Kidney (tissue), 13 donors: ENCODE measurements at regions not wholly inside any gene's neighbourhood (a gene's known extent, or its start where the extent isn't known, plus 50 kb on each side); places are given as distances from the start of the nearest gene placed in this dataset.

Experiments
- DNase-seq, 5 donors: peaks; one replicate each; pipeline ENCODE4 v3.0.0-alpha.2; 2013 to 2020
- FAIRE-seq: peaks from 2 replicates; lab custom pipeline; 2012; peaks lifted over from hg19 to GRCh38; lab: Jason Lieb, UNC
- H3K27ac ChIP-seq, 2 donors: one replicate each; pipeline ENCODE4 v1.7.0; 2013; ENCODE audit warnings: low read depth in 2 of 2, low read length in 2 of 2, inconsistent platforms in 1 of 2
- H3K27me3 ChIP-seq: one replicate; pipeline ENCODE4 v1.7.1; 2013; ENCODE audit warnings: low read length, inconsistent platforms; ENCODE audit not compliant: control insufficient read depth, insufficient read depth
- H3K36me3 ChIP-seq, 3 donors: one replicate each; pipeline versions ENCODE4 v1.7.0 to v1.7.1; 2013; ENCODE audit warnings: low read length in 3 of 3, control low read depth in 1 of 3, inconsistent platforms in 1 of 3; ENCODE audit not compliant: insufficient read depth in 3 of 3, control insufficient read depth in 2 of 3
- H3K4me1 ChIP-seq, 3 donors: one replicate each; pipeline versions ENCODE4 v1.7.0 to v1.7.1; 2013; ENCODE audit warnings: low read length in 3 of 3, inconsistent platforms in 1 of 3, low read depth in 1 of 3; ENCODE audit not compliant: control insufficient read depth in 2 of 3, insufficient read depth in 2 of 3
- H3K4me3 ChIP-seq, 3 donors: one replicate each; pipeline versions ENCODE4 v1.7.0 to v1.8.1; 2013; ENCODE audit warnings: low read length in 3 of 3, control low read depth in 1 of 3, inconsistent platforms in 1 of 3
- H3K9ac ChIP-seq, 3 donors: one replicate each; pipeline versions ENCODE4 v1.7.0 to v1.7.1; 2013; ENCODE audit warnings: low read length in 3 of 3, control low read depth in 1 of 3, inconsistent platforms in 1 of 3
- H3K9me3 ChIP-seq, 3 donors: one replicate each; pipeline versions ENCODE4 v1.7.0 to v1.7.1; 2013; ENCODE audit warnings: low read length in 3 of 3, control low read depth in 1 of 3, inconsistent platforms in 1 of 3; ENCODE audit not compliant: control insufficient read depth in 2 of 3, insufficient read depth in 1 of 3
- intact Hi-C: fragments of 100-400 bp; cut with DNase I; formaldehyde crosslinking; loops from one replicate; pipeline ENCODE4 v1.11.1; 2022
- TF ChIP-seq, protein P1 (sequence below): IDR thresholded peaks from 3 replicates; pipeline ENCODE4 v1.5.1; 2012; ENCODE audit warnings: mild to moderate bottlenecking, moderate library complexity, borderline replicate concordance; ENCODE audit not compliant: insufficient read depth; ENCODE audit errors: extremely low read depth
- donor health status: control.
- donor health status: control.
- donor health status: control.
- donor health status: control.
- donor health status: control.
- donor health status: DM: yes; HTN: yes; CAD: no.
- donor health status: Normal renal cell carcinoma (clear cell type).

DNA sequence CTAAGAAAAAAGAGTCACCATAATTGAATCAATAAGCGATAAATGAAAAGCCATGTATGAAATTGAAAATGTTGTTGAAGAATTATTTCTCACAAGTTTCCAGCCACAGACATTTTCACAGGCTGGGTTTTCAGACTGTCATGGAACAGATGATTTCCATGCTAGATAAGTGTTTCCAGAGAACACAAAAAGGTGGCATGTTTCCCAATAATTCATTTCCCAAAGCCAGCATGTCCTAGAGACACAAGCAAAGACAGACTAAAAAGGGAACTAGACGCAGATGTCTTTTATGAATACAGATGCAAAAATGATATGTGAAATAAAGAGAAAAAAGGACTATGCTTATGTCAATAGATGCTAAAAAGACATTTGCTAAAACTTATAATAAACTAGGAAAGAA lies 255.1 kb downstream of the EIPR1 start:
- no peaks in the 10 kb centered on the region for H3K4me1 ChIP-seq
- H3K27me3 ChIP-seq = no peaks in the 10 kb centered on the region
- TF ChIP-seq, protein P1, sequence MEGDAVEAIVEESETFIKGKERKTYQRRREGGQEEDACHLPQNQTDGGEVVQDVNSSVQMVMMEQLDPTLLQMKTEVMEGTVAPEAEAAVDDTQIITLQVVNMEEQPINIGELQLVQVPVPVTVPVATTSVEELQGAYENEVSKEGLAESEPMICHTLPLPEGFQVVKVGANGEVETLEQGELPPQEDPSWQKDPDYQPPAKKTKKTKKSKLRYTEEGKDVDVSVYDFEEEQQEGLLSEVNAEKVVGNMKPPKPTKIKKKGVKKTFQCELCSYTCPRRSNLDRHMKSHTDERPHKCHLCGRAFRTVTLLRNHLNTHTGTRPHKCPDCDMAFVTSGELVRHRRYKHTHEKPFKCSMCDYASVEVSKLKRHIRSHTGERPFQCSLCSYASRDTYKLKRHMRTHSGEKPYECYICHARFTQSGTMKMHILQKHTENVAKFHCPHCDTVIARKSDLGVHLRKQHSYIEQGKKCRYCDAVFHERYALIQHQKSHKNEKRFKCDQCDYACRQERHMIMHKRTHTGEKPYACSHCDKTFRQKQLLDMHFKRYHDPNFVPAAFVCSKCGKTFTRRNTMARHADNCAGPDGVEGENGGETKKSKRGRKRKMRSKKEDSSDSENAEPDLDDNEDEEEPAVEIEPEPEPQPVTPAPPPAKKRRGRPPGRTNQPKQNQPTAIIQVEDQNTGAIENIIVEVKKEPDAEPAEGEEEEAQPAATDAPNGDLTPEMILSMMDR = no peak
- H3K4me3 ChIP-seq = no peak overlapping the region
- peaks cover 0 to 3% (median 0%) of the 10 kb centered on the region in 3 donors for H3K9me3 ChIP-seq
- DNase-seq (no peak), FAIRE-seq (no peak)
- no peaks in the 10 kb centered on the region for H3K36me3 ChIP-seq
- no peak overlapping the region for H3K27ac ChIP-seq
- intact Hi-C loops = no loop called here
- H3K9ac ChIP-seq = no peak overlapping the region

DNA sequence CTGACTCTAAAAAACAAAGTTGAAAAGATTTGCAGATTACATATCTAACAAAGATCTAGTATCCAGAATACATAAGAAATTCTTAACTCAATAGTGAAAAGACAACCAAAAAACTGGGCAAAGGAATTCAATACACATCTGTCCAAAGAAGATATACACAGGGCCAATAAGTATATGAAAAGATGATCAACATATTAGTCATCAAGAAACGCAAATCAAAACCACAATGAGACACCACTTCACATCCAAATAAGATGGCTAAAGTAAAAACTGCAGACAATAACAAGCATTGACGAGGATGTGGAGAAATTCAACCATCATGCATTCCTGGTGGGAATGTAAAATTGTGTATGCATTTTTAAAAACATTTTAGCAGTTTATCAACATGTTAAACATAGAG lies 256.0 kb downstream of the EIPR1 start:
- no peaks in the 10 kb centered on the region for H3K27me3 ChIP-seq
- DNase-seq (no peak), FAIRE-seq (no peak)
- H3K4me3 ChIP-seq = no peak overlapping the region
- TF ChIP-seq, protein P1 = no peak
- H3K9ac ChIP-seq = no peak overlapping the region
- intact Hi-C loops = no loop called here
- H3K9me3 ChIP-seq = peaks cover 0 to 3% (median 0%) of the 10 kb centered on the region in 3 donors
- H3K4me1 ChIP-seq = no peaks in the 10 kb centered on the region
- H3K27ac ChIP-seq = no peak overlapping the region
- H3K36me3 ChIP-seq = no peaks in the 10 kb centered on the region

DNA sequence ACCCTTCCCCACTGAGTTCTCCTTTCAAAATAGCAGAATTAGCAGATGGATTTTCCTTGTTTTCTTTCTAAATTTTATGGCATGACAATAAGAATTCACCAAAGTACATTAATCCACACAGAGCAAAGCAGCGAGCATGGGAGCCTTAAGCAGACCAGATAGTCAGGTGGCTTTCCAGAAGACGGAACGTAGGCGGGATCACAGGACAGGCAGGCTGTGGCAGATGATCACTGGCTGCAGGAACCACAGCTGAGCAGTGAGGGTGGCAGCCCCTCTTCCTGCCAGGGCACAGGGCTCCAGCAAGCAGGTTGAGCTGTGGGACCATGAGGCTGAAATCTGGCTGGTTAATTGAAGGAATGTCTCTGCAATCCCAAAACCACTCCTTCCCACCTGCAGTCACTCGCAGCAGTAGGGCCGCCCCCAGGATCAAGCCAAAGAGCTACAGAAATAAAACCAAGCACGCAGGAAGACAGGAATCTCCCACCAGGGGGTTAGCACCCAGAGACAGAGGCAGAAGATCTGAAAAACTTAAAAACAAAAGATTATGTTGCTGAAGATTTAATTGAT lies 259.9 kb downstream of the EIPR1 start:
- no peak for FAIRE-seq
- intact Hi-C loops = no loop called here
- TF ChIP-seq, protein P1 = no peak
- Histone ChIP-seq H3K27ac (no peak overlapping the region), H3K9ac (no peak overlapping the region), H3K4me3 (no peak overlapping the region), H3K4me1 (no peaks in the 10 kb centered on the region), H3K27me3 (no peaks in the 10 kb centered on the region), H3K36me3 (no peaks in the 10 kb centered on the region), H3K9me3 (peaks cover 0 to 3% (median 0%) of the 10 kb centered on the region in 3 donors)
- peak in 1 of 5 donors; percentile 28 for DNase-seq

DNA sequence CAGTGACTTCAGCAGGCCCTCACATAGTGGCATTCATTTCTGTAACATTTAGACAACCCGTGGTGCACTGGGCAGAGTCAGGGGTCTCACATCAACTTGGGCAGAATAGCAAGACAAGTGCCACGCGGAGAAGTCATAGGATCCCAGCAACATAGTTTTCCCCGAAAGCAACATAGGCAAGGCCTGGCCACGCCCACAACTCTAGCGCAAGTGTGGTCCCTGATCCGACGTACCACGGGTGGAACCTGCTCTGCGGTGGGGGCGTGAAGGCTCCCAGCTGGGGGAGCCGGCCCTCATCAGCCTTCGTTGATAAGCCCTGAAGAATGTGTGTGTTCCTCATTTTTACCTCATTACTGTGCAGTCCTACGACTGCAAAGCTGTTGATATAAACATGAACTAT lies 261.2 kb downstream of the EIPR1 start:
- Histone ChIP-seq H3K27me3 (no peaks in the 10 kb centered on the region), H3K9me3 (peaks cover 0 to 3% (median 0%) of the 10 kb centered on the region in 3 donors), H3K4me1 (no peaks in the 10 kb centered on the region), H3K9ac (no peak overlapping the region), H3K36me3 (no peaks in the 10 kb centered on the region), H3K27ac (no peak overlapping the region), H3K4me3 (no peak overlapping the region)
- TF ChIP-seq, protein P1 = no peak
- intact Hi-C loops = no loop called here
- no peak for FAIRE-seq
- peak in 1 of 5 donors; percentile 29 for DNase-seq
